K562 (cell line): ENCODE measurements at regions not wholly inside any gene's neighbourhood (a gene's known extent, or its start where the extent isn't known, plus 50 kb on each side); places are given as distances from the start of the nearest gene placed in this dataset.

Experiments used
- ATAC-seq: fragments of 200-7000 bp; cut with Tn5 transposase; 3 replicates; pipeline ENCODE4 v1.9.1; 2020; ENCODE audit warnings: moderate library complexity
- BruUV-seq: library from RNA; stranded (reverse); fragments of 400-500 nt; replicated peaks from 2 replicates; lab custom pipeline; 2021; lab: Mats Ljungman, UMichigan
- CTCF ChIA-PET: fragments of 300-600 bp; formaldehyde crosslinking; extraction: SDS; loops from one replicate; lab custom pipeline; 2021; ENCODE audit warnings: low intra/inter-chr PET ratio; lab: Yijun Ruan, JAX
- POLR2A ChIA-PET: fragments of 300-600, 350-650 bp; sonication (Branson Sonifier 250); formaldehyde crosslinking; extraction: SDS; loops from one replicate; lab custom pipeline; 2021; ENCODE audit warnings: antibody characterized with exemption, inconsistent platforms; lab: Yijun Ruan, JAX
- DNase-seq, 4 experiments: peaks; one replicate each; pipeline versions ENCODE4 v3.0.0 to v3.0.0-alpha.2; 2011 to 2018; ENCODE audit warnings: low spot score in 3 of 4, mixed read lengths in 3 of 4; ENCODE audit errors: extremely low read depth in 1 of 4
- FAIRE-seq: peaks from 2 replicates; lab custom pipeline; 2011; peaks lifted over from hg19 to GRCh38; lab: Jason Lieb, UNC
- H2AFZ ChIP-seq: 2 replicates; pipeline ENCODE4 v1.6.0; 2011; ENCODE audit warnings: low read depth, low read length, control low read depth, inconsistent platforms
- H3K27ac ChIP-seq: fragments of 200-600 bp; 3 replicates; pipeline ENCODE4 v1.8.0; 2011; ENCODE audit warnings: low read depth, mild to moderate bottlenecking, control low read depth, inconsistent platforms, low read length, moderate library complexity, mixed read lengths; ENCODE audit errors: extremely low read depth
- H3K27me3 ChIP-seq, 2 experiments: fragments of 300-600 bp in 1 of 2; 2 replicates in 1 of 2; 3 replicates in 1 of 2; pipeline versions ENCODE4 v1.6.0 to v1.8.0; 2011; ENCODE audit warnings: inconsistent platforms in 2 of 2, low read length in 2 of 2, mild to moderate bottlenecking in 1 of 2, mixed read lengths in 1 of 2, moderate library complexity in 1 of 2; ENCODE audit not compliant: control insufficient read depth in 2 of 2, insufficient read depth in 2 of 2
- H3K36me3 ChIP-seq: fragments of 300-600 bp; 3 replicates; pipeline ENCODE4 v1.8.0; 2011; ENCODE audit warnings: mild to moderate bottlenecking, low read length, inconsistent platforms; ENCODE audit not compliant: control insufficient read depth, insufficient read depth
- H3K4me1 ChIP-seq, 2 experiments: fragments of 200-600 bp in 1 of 2; replicated peaks in 1 of 2; 2 replicates in 1 of 2; 3 replicates in 1 of 2; pipeline versions ENCODE4 v1.5.1 to v1.8.0; 2011; ENCODE audit warnings: inconsistent platforms in 2 of 2, low read length in 2 of 2, mild to moderate bottlenecking in 1 of 2, mixed read lengths in 1 of 2, moderate library complexity in 1 of 2; ENCODE audit not compliant: control insufficient read depth in 2 of 2, insufficient read depth in 2 of 2
- H3K4me2 ChIP-seq: 2 replicates; pipeline ENCODE4 v1.6.1; 2011; ENCODE audit warnings: low read length, control low read depth, inconsistent platforms, mixed read lengths; ENCODE audit not compliant: insufficient read depth
- H3K4me3 ChIP-seq: fragments of 200-600 bp; sonication (generic), shearing (Covaris generic); 2 replicates; pipeline ENCODE4 v1.5.1; 2016; ENCODE audit warnings: control low read depth, inconsistent platforms
- H3K79me2 ChIP-seq: fragments of 200-600 bp; 3 replicates; pipeline ENCODE4 v1.8.0; 2011; ENCODE audit warnings: low read length, inconsistent platforms; ENCODE audit not compliant: control insufficient read depth, insufficient read depth
- H3K9ac ChIP-seq, 2 experiments: 2 replicates each; pipeline versions ENCODE4 v1.6.0 to v1.6.1; 2011; ENCODE audit warnings: low read depth in 2 of 2, low read length in 2 of 2, control low read depth in 1 of 2, inconsistent platforms in 1 of 2, mild to moderate bottlenecking in 1 of 2, mixed read lengths in 1 of 2; ENCODE audit not compliant: insufficient read depth in 1 of 2
- H3K9me1 ChIP-seq: one replicate; pipeline ENCODE4 v1.6.0; 2011; ENCODE audit warnings: inconsistent platforms, mild to moderate bottlenecking, low read length, moderate library complexity; ENCODE audit not compliant: control insufficient read depth, insufficient read depth
- H3K9me3 ChIP-seq: replicated peaks from 2 replicates; pipeline ENCODE4 v1.5.1; 2011; ENCODE audit warnings: low read depth, low read length, inconsistent platforms; ENCODE audit not compliant: control insufficient read depth, insufficient read depth
- H4K20me1 ChIP-seq: replicated peaks from 2 replicates; pipeline ENCODE4 v1.6.1; 2011; ENCODE audit warnings: low read length, inconsistent platforms, mixed read lengths; ENCODE audit not compliant: control insufficient read depth, insufficient read depth
- E4F1 ChIP-seq: fragments of 250-450 bp; sonication (Bioruptor Pico); IDR thresholded peaks from 2 replicates; pipeline ENCODE4 v1.5.0; 2021; ENCODE audit warnings: mild to moderate bottlenecking, borderline replicate concordance
- ETV1 ChIP-seq: fragments of 450-650 bp; conservative IDR thresholded peaks from 2 replicates; pipeline ENCODE4 v1.6.1; 2016; ENCODE audit warnings: missing genetic modification characterization, control low read depth, low read depth, missing compliant biosample characterization
- EWSR1 ChIP-seq: fragments of 450-650 bp; IDR thresholded peaks from 2 replicates; pipeline ENCODE4 v1.6.1; 2018; ENCODE audit warnings: borderline replicate concordance, mild to moderate bottlenecking, low read depth, moderate library complexity; ENCODE audit not compliant: partially characterized antibody
- FOXA1 ChIP-seq: fragments of 450-650 bp; IDR thresholded peaks from 2 replicates; pipeline ENCODE4 v1.6.1; 2016; ENCODE audit warnings: mild to moderate bottlenecking, borderline replicate concordance
- GATAD2A ChIP-seq: fragments of 450-650 bp; IDR thresholded peaks from 2 replicates; pipeline ENCODE4 v1.6.1; 2017
- HDAC2 ChIP-seq: fragments of 450-650 bp; IDR thresholded peaks from 2 replicates; pipeline ENCODE4 v1.6.1; 2016; ENCODE audit warnings: mild to moderate bottlenecking
- ID3 ChIP-seq, 2 experiments: fragments of 250-450 bp in 1 of 2; fragments of 450-650 bp in 1 of 2; sonication (Bioruptor Pico) in 1 of 2; IDR thresholded peaks; 2 replicates each; pipeline versions ENCODE4 v1.6.1 to v1.8.0; 2016 to 2021; ENCODE audit warnings: mild to moderate bottlenecking in 2 of 2, moderate library complexity in 2 of 2, missing compliant biosample characterization in 1 of 2, missing genetic modification characterization in 1 of 2
- MXI1 ChIP-seq: IDR thresholded peaks from 2 replicates; pipeline ENCODE4 v1.6.1; 2011; ENCODE audit warnings: low read depth, mild to moderate bottlenecking, improper control_type of control experiment, low read length
- NFATC3 ChIP-seq: fragments of 450-650 bp; IDR thresholded peaks from 2 replicates; pipeline ENCODE4 v1.6.1; 2017; ENCODE audit warnings: mild to moderate bottlenecking
- NFIX ChIP-seq: fragments of 250-450 bp; sonication (Bioruptor Pico); IDR thresholded peaks from 2 replicates; pipeline ENCODE4 v1.4.0; 2020; ENCODE audit warnings: low read depth, mild to moderate bottlenecking, moderate library complexity
- XRCC4 ChIP-seq: IDR thresholded peaks from one replicate; pipeline ENCODE4 v1.6.1; 2011; ENCODE audit not compliant: insufficient read depth, insufficient read length; ENCODE audit errors: extremely low read depth
- ZNF445 ChIP-seq: fragments of 250-450 bp; sonication (Bioruptor Pico); IDR thresholded peaks from 2 replicates; pipeline ENCODE4 v1.4.0; 2020; ENCODE audit warnings: low read depth, mild to moderate bottlenecking, moderate library complexity
- ZNF583 ChIP-seq: fragments of 250-450 bp; sonication (Bioruptor Pico); IDR thresholded peaks from 2 replicates; pipeline ENCODE4 v1.4.0; 2020
- WGBS: fragments of 100-300 bp; shearing (Covaris generic); methylation state at CpG from one replicate; pipeline ENCODE4 v1.1.6; 2016; ENCODE audit warnings: low coverage, mixed read lengths; ENCODE audit not compliant: insufficient coverage; ENCODE audit errors: missing lambda C conversion rate; 5-methylcytosine and 5-hydroxymethylcytosine counted together
- in situ Hi-C: fragments of 300-500 bp; cut with MboI; formaldehyde crosslinking; loops from 4 replicates; pipeline ENCODE4 v1.15.0; 2018; ENCODE audit warnings: inconsistent platforms, mixed read lengths
- intact Hi-C: fragments of 100-400 bp; cut with micrococcal nuclease; formaldehyde crosslinking; loops from 2 replicates; pipeline ENCODE4 v1.14.2; 2022

GRCh38 chr6:142676647-142677192 is 268.3 kb downstream of the HIVEP2 start:
- no peak for ATAC-seq
- ChIA-PET POLR2A (no interaction called here), CTCF (no interaction called here)
- BruUV-seq, result no TSS peak
- Histone ChIP-seq H3K27me3 (peaks cover 5 to 24% of the 10 kb centered on the region in 2 experiments; a peak in 4 of 5 replicates), H4K20me1 (no peaks in the 10 kb centered on the region), H3K4me2 (no peak overlapping the region), H2AFZ (no peak overlapping the region), H3K79me2 (no peaks in the 10 kb centered on the region), H3K27ac (no peak overlapping the region), H3K9me3 (no peaks in the 10 kb centered on the region), H3K36me3 (no peaks in the 10 kb centered on the region), H3K4me1 (no peaks in the 10 kb centered on the region), H3K9ac (no peak overlapping the region), H3K4me3 (no peak overlapping the region), H3K9me1 (no peaks in the 10 kb centered on the region)
- intact Hi-C loops, result no loop called here
- in situ Hi-C loops, result loop anchor here (25.0 kb wide), 1 partner anchor 611 kb away; no protein-coding TSS in a partner anchor
- no peak for FAIRE-seq
- TF ChIP-seq ID3 (CRISPR knock-in tag; IDR thresholded peaks at IDR 0.05) (no peak), ID3 (tag; IDR thresholded peaks at IDR 0.05) (no peak), HDAC2 (no peak), NFATC3 (no peak), E4F1 (CRISPR knock-in tag) (no peak), MXI1 (no peak), EWSR1 (no peak), GATAD2A (no peak), XRCC4 (no peak), FOXA1 (no peak), ZNF445 (CRISPR knock-in tag) (no peak), NFIX (CRISPR knock-in tag) (no peak), ZNF583 (no peak), ETV1 (no peak)
- WGBS, result under 1% methylated on average over 5 of the region's 5 CpGs
- DNase-seq, result no peak
